Epithelial cell of proximal tubule (primary cell): ENCODE measurements at regions not wholly inside any gene's neighbourhood (a gene's known extent, or its start where the extent isn't known, plus 50 kb on each side); places are given as distances from the start of the nearest gene placed in this dataset.

ENCODE experiments used
- DNase-seq: peaks from one replicate; pipeline ENCODE4 v3.0.0-alpha.2; 2011; ENCODE audit warnings: low read depth
- H3K4me3 ChIP-seq: 2 replicates; pipeline ENCODE4 v1.5.1; 2011; ENCODE audit warnings: low read depth, mild to moderate bottlenecking, low read length
- TF ChIP-seq, protein P1 (sequence below): conservative IDR thresholded peaks from 2 replicates; pipeline ENCODE4 v1.5.1; 2012; ENCODE audit warnings: low read depth, mild to moderate bottlenecking, low read length

DNA sequence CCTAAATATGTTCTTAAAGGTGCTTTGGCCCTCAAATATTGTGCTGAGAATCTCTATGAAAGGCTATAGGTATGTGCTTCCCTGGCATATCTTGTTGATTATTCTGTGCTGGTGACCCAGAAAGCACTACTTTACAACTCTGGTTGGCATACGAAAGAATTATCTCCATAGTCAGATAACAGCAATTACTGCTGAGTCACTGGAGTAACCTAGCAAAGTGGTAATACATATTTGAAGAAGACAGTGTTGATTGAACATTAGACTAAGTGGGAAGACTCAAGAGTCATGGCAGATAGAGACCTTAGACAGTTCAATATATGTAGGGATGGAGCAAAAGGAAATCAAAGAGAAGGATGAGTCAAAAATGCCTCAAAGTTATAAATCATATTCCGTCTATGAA is 1978.5 kb upstream of the LRRTM1 start:
- no peak overlapping the region for H3K4me3 ChIP-seq
- DNase-seq = no peak
- TF ChIP-seq, protein P1, sequence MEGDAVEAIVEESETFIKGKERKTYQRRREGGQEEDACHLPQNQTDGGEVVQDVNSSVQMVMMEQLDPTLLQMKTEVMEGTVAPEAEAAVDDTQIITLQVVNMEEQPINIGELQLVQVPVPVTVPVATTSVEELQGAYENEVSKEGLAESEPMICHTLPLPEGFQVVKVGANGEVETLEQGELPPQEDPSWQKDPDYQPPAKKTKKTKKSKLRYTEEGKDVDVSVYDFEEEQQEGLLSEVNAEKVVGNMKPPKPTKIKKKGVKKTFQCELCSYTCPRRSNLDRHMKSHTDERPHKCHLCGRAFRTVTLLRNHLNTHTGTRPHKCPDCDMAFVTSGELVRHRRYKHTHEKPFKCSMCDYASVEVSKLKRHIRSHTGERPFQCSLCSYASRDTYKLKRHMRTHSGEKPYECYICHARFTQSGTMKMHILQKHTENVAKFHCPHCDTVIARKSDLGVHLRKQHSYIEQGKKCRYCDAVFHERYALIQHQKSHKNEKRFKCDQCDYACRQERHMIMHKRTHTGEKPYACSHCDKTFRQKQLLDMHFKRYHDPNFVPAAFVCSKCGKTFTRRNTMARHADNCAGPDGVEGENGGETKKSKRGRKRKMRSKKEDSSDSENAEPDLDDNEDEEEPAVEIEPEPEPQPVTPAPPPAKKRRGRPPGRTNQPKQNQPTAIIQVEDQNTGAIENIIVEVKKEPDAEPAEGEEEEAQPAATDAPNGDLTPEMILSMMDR = no peak

DNA sequence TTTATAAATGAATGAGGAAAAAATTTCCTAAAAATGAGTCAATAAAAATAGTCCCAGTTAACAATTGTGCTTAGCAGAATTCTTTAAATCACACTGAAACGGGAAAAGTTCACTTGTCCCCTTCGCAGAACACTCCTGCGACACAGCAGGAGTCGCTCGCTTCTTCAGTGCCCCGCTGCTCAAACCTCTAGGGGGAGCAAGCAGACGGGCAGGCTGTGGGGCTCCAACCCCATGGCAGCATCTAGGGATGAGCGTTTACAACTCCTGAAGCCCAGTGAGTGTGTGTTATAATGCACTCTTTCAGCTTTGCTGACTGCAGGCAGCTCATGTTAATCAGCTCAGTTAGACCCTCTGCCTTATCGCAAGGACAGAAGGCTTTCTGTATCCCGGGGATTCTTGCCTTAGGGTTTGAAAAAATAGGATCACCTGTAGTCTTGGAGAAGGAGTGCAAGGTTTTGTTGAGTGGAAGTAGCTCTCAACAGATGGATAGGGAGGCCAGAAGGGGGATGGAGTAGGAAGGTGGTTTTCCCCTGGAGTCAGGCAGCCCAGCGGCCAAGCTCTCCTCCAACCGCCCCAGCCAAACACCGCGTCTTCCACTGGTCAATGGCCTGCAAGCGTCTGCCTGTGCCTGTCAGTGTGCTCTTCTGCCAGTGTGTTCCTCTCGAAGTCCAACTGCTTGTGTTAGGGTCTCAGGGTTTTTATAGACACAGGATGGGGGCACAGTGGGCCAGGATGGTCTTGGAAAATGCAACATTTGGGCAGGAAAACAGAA is 1977.7 kb upstream of the LRRTM1 start:
- DNase-seq = no peak
- TF ChIP-seq, protein P1 = no peak
- H3K4me3 ChIP-seq = no peak overlapping the region

DNA sequence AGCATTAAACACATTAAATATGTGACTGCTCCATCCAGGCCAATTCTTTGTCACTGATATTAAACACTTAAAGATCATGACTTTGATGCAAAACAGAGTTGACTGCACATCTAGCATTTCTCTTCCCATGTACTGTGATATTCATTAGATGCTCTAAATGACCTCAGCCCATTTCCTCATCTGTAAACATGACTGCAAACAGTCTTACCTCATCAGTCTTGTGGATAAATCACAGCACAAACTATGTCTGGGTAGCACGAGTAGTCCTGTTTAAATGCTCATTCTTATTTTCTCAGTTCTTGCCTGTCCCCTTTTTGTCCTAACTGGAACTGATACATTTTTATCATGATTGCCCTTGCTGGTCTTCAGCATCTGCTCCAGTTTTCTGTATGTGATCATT is 1974.8 kb upstream of the LRRTM1 start:
- TF ChIP-seq, protein P1 = no peak
- no peak overlapping the region for H3K4me3 ChIP-seq
- no peak for DNase-seq

DNA sequence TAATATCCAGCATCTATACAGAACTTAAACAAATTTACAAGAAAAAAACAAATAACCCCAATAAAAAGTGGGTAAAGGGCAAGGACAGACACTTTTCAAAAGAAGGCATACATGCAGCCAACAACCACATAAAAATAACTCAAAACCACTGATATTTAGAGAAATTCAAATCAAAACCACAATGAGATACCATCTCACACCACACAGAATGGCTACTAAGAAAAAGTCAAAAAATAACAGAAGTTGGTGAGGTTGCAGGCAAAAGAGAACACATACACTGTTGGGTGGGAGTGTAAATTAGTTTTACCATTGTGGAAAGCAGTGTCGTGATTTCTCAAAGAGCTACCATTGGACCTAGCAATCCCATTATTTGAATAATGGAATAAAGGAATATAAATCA is 1973.9 kb upstream of the LRRTM1 start:
- no peak for DNase-seq
- no peak overlapping the region for H3K4me3 ChIP-seq
- TF ChIP-seq, protein P1 = no peak

DNA sequence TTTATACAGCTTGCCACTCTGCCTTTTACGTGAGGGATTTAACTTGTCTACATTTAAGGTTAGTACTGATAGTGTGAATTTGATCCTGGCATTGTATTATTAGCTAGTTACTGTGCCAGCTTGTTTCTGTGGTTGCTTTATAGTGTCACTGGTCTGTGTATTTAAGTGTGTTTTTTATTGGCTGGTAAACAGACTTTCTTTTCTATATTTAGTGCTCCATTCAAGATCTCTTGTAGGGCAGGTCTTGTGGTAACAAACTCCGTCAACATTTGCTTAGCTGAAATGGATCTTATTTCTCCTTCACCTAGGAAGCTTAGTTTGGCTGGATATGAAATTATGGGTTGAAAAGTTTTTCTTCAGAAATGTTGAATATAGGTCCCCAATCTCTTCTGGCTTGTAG is 1971.0 kb upstream of the LRRTM1 start:
- H3K4me3 ChIP-seq = no peak overlapping the region
- DNase-seq = no peak
- TF ChIP-seq, protein P1 = no peak

DNA sequence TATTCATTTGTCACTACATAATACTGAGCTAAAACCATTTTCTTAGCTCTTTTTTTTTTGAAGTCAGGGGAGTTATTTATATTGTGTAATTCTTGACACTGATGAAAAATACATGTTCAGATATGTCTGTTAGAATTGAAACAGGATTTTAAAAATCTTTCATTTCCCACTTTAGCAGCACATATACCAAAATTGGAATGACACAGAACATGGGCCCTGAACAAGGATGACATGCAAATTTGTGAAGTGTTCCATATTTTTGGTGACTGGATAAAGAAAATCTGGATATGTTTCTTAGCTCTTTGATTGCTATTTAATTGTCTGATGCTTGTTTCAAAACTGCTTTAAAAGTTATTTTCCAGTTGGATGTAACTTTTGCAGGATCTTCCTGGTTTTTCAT is 1963.9 kb upstream of the LRRTM1 start:
- no peak for DNase-seq
- TF ChIP-seq, protein P1 = no peak
- H3K4me3 ChIP-seq = no peak overlapping the region

DNA sequence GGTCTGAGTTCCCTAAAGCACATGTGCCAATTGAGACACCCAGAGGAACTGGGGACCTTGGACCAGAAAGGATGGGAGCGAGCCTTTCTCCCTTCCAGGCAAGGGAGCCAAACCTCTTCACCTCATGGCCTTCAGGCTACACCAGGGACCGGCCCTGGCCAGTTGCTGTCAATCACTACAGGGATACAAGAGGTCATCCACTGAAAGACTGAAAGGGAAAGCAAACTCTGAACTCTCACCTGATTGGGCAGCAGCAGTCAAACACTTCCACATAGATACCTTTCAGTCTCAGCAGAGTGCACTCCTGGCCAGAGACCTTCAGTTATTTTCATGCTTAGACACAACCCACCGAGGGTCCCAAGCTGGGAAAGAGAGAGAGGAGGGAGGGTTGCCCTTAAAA is 1956.0 kb upstream of the LRRTM1 start:
- TF ChIP-seq, protein P1 = no peak
- H3K4me3 ChIP-seq = no peak overlapping the region
- no peak for DNase-seq
